Heart left ventricle (tissue), 13 donors: ENCODE measurements at regions not wholly inside any gene's neighbourhood (a gene's known extent, or its start where the extent isn't known, plus 50 kb on each side); places are given as distances from the start of the nearest gene placed in this dataset.

ENCODE experiments used
- POLR2A ChIP-seq, 2 donors: fragments of 450-650 bp; IDR thresholded peaks; one replicate each; pipeline ENCODE4 v1.6.1; 2017; ENCODE audit warnings: antibody characterized with exemption in 2 of 2, mild to moderate bottlenecking in 2 of 2, moderate library complexity in 2 of 2
- TF ChIP-seq, protein P1 (sequence below), 12 donors: fragments of 200-600 bp; sonication (generic) in 4 of 12; IDR thresholded peaks; one replicate each; pipeline versions ENCODE4 v1.5.0 to v1.8.0; 2018 to 2022; ENCODE audit warnings: antibody characterized with exemption in 12 of 12, mild to moderate bottlenecking in 5 of 12
- donor health status: ischemic (EF 13 %, LVEDD 7.1; RV severe dilation, severe dysfunction).
- donor health status: DM: no; HTN: yes; CAD: no.
- donor health status: DM: no; HTN: no; CAD: no.
- donor health status: ischemic (EF 25% LVEDD 6.9; RV normal size, moderate dysfunction).
- donor health status: ischemic (EF 25% LVEDD 5.7; RV mildly dilated, moderate dysfunction).
- donor health status: ischemic (EF 35%, LVEDD 5.7; RV mildly dilated, moderate dysfunction).
- donor health status: nonischemic (EF 11% LVEDD 7.7; RV severe dilation, severe dysfunction).
- donor health status: DM: yes; HTN: yes; CAD: no.
- donor health status: PGD.
- donor health status: ischemic (EF 29% LVEDD 5.4; RV normal size, mild dysfunction).
- donor health status: nonischemic (EF 23%, LVEDD 6.1; RV moderate dilation, normal function).

- TF ChIP-seq, protein P1, sequence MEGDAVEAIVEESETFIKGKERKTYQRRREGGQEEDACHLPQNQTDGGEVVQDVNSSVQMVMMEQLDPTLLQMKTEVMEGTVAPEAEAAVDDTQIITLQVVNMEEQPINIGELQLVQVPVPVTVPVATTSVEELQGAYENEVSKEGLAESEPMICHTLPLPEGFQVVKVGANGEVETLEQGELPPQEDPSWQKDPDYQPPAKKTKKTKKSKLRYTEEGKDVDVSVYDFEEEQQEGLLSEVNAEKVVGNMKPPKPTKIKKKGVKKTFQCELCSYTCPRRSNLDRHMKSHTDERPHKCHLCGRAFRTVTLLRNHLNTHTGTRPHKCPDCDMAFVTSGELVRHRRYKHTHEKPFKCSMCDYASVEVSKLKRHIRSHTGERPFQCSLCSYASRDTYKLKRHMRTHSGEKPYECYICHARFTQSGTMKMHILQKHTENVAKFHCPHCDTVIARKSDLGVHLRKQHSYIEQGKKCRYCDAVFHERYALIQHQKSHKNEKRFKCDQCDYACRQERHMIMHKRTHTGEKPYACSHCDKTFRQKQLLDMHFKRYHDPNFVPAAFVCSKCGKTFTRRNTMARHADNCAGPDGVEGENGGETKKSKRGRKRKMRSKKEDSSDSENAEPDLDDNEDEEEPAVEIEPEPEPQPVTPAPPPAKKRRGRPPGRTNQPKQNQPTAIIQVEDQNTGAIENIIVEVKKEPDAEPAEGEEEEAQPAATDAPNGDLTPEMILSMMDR (IDR thresholded peaks at IDR 0.05): no peak
- no peak for TF ChIP-seq POLR2A (IDR thresholded peaks at IDR 0.05)
These were observed 128.2 kb upstream of the MYO10 start for GRCh38 chr5:17064241-17064640.
